Fibroblast of lung (primary cell): ENCODE measurements at regions not wholly inside any gene's neighbourhood (a gene's known extent, or its start where the extent isn't known, plus 50 kb on each side); places are given as distances from the start of the nearest gene placed in this dataset.

Experiments used
- EZH2 ChIP-seq: IDR thresholded peaks from 2 replicates; pipeline ENCODE4 v1.5.1; 2012; ENCODE audit warnings: low read length, control low read depth, mild to moderate bottlenecking; ENCODE audit errors: missing control alignments
- TF ChIP-seq, protein P1 (sequence below), 2 donors: IDR thresholded peaks in 1 of 2; conservative IDR thresholded peaks in 1 of 2; 1 replicate in 1 of 2; 2 replicates in 1 of 2; pipeline ENCODE4 v1.5.1; 2011 to 2012; ENCODE audit warnings: low read length in 2 of 2, control low read depth in 1 of 2, inconsistent platforms in 1 of 2, low read depth in 1 of 2, mild to moderate bottlenecking in 1 of 2

DNA sequence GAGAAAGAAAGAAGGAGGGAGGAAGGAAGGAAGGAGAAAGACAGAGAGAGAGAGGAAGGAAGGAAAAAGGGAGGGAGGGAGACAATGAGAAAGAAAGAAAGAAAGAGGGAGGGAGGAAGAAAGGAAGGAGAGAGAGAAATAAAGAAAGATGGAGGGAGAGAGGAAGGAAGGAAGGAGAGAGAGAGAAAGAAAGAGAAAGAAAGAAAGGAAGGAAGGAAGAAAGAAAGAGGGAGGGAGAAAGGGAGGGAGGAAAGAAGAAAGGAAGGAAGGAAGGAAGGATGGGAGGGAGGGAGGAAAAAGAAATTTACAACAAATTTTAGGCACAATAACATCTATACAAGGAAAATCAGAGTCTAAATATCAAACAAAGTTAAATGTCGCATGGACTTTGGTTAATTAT lies 332.6 kb upstream of the KLF6 start:
- TF ChIP-seq, protein P1, sequence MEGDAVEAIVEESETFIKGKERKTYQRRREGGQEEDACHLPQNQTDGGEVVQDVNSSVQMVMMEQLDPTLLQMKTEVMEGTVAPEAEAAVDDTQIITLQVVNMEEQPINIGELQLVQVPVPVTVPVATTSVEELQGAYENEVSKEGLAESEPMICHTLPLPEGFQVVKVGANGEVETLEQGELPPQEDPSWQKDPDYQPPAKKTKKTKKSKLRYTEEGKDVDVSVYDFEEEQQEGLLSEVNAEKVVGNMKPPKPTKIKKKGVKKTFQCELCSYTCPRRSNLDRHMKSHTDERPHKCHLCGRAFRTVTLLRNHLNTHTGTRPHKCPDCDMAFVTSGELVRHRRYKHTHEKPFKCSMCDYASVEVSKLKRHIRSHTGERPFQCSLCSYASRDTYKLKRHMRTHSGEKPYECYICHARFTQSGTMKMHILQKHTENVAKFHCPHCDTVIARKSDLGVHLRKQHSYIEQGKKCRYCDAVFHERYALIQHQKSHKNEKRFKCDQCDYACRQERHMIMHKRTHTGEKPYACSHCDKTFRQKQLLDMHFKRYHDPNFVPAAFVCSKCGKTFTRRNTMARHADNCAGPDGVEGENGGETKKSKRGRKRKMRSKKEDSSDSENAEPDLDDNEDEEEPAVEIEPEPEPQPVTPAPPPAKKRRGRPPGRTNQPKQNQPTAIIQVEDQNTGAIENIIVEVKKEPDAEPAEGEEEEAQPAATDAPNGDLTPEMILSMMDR (conservative IDR thresholded peaks at IDR 0.05 in 1 of 2, IDR thresholded peaks at IDR 0.05 in 1 of 2; ENCODE audit: low read depth in 1 of 2, low read length in 2 of 2): no peak
- no peak for TF ChIP-seq EZH2
